OCI-LY3 (cell line): ENCODE measurements at regions not wholly inside any gene's neighbourhood (a gene's known extent, or its start where the extent isn't known, plus 50 kb on each side); places are given as distances from the start of the nearest gene placed in this dataset.
A peak's percentile ranks its signal among the peaks of the same experiment; 100 is the strongest.

Experiments
- H2AFZ ChIP-seq: fragments of 200-600, 300-600 bp; shearing (Covaris generic); 2 replicates; pipeline ENCODE4 v1.6.0; 2014; ENCODE audit warnings: antibody characterized with exemption, low read depth, low read length
- H3K27ac ChIP-seq: fragments of 200-600, 300-600 bp; sonication (generic); 2 replicates; pipeline ENCODE4 v1.5.1; 2014; ENCODE audit warnings: mild to moderate bottlenecking, low read length, moderate library complexity, mixed read lengths
- H3K27me3 ChIP-seq: fragments of 200-600, 300-600 bp; sonication (generic); 2 replicates; pipeline ENCODE4 v1.6.1; 2014; ENCODE audit warnings: low read depth, low read length, mixed read lengths
- H3K36me3 ChIP-seq: fragments of 200-600, 300-600 bp; sonication (generic); replicated peaks from 2 replicates; pipeline ENCODE3; 2014; ENCODE audit warnings: low read depth, low read length, mixed read lengths
- H3K4me1 ChIP-seq: fragments of 300-600, 200-600 bp; sonication (generic); 2 replicates; pipeline ENCODE4 v1.6.1; 2014; ENCODE audit warnings: low read length, mixed read lengths
- H3K4me2 ChIP-seq: fragments of 200-600, 300-600 bp; sonication (generic); 2 replicates; pipeline ENCODE4 v1.6.1; 2014; ENCODE audit warnings: low read length, mixed read lengths
- H3K4me3 ChIP-seq: fragments of 300-600, 200-600 bp; sonication (generic); 2 replicates; pipeline ENCODE4 v1.5.1; 2014; ENCODE audit warnings: antibody characterized with exemption, mild to moderate bottlenecking, low read length, moderate library complexity
- H3K79me2 ChIP-seq: fragments of 300-600, 200-600 bp; shearing (Covaris generic); 2 replicates; pipeline ENCODE4 v1.6.1; 2014; ENCODE audit warnings: mild to moderate bottlenecking, low read length, mixed read lengths
- H3K9ac ChIP-seq: fragments of 300-600, 200-600 bp; shearing (Covaris generic); 2 replicates; pipeline ENCODE4 v1.6.0; 2014; ENCODE audit warnings: mild to moderate bottlenecking, low read length, moderate library complexity
- H3K9me3 ChIP-seq: fragments of 200-600, 300-600 bp; shearing (Covaris generic); 2 replicates; pipeline ENCODE4 v1.6.1; 2014; ENCODE audit warnings: low read length, mixed read lengths; ENCODE audit not compliant: insufficient read depth
- H4K20me1 ChIP-seq: fragments of 200-600, 300-600 bp; sonication (generic); 2 replicates; pipeline ENCODE4 v1.6.1; 2016; ENCODE audit warnings: low read length, mixed read lengths; ENCODE audit not compliant: insufficient read depth
- CTCF ChIP-seq: fragments of 200-600, 300-600 bp; sonication (generic); IDR thresholded peaks from 2 replicates; pipeline ENCODE4 v1.5.1; 2014; ENCODE audit warnings: antibody characterized with exemption, low read length, low read depth
- EZH2phosphoT487 ChIP-seq: fragments of 200-600 bp; shearing (Covaris generic); IDR thresholded peaks from 2 replicates; pipeline ENCODE4 v1.6.1; 2018; ENCODE audit warnings: antibody characterized with exemption, mixed run types, low read depth

DNA sequence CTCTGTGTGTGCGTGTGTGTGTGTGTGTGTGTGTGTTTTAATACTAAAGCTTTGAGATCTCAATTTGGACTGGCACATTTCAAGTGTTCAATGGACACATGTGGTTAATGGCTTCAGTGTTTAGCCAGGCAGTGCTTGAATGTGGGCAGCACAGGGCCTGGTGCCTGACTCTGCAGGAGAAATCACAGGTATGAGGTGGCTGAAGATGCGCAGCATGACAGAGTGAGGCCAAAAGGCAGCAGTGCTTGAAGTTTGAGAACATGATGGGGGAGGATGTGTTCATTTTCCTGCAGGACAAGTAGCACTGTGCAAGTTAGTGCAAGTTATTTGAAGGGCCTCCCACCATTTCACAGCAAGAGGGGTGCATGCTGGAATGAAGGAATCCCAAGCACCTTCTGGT lies 620.5 kb upstream of the TBL1XR1 start:
- peaks cover 25% of the 10 kb centered on the region for H3K4me1 ChIP-seq
- no peak overlapping the region for H3K4me2 ChIP-seq
- H4K20me1 ChIP-seq = no peaks in the 10 kb centered on the region
- H3K9ac ChIP-seq = no peak overlapping the region
- no peak overlapping the region for H3K4me3 ChIP-seq
- no peaks in the 10 kb centered on the region for H3K36me3 ChIP-seq
- no peak for TF ChIP-seq EZH2phosphoT487
- no peak for TF ChIP-seq CTCF
- H3K9me3 ChIP-seq = no peaks in the 10 kb centered on the region
- no peaks in the 10 kb centered on the region for H3K79me2 ChIP-seq
- no peak overlapping the region for H2AFZ ChIP-seq
- H3K27ac ChIP-seq = no peak overlapping the region
- H3K27me3 ChIP-seq = peaks cover 26% of the 10 kb centered on the region

GRCh38 chr3:177818712-177819240 lies 621.5 kb upstream of the TBL1XR1 start:
- Histone ChIP-seq H3K27ac (no peak overlapping the region), H2AFZ (no peak overlapping the region), H4K20me1 (no peaks in the 10 kb centered on the region), H3K4me2 (no peak overlapping the region), H3K79me2 (no peaks in the 10 kb centered on the region), H3K4me3 (no peak overlapping the region), H3K4me1 (peaks cover 25% of the 10 kb centered on the region), H3K9me3 (no peaks in the 10 kb centered on the region), H3K9ac (no peak overlapping the region), H3K36me3 (no peaks in the 10 kb centered on the region), H3K27me3 (peaks cover 28% of the 10 kb centered on the region)
- TF ChIP-seq EZH2phosphoT487 (no peak), CTCF (no peak)

GRCh38 chr3:177820683-177821316 lies 623.5 kb upstream of the TBL1XR1 start:
- Histone ChIP-seq H3K27me3 (peaks cover 28% of the 10 kb centered on the region), H3K79me2 (no peaks in the 10 kb centered on the region), H3K36me3 (no peaks in the 10 kb centered on the region), H3K9me3 (no peaks in the 10 kb centered on the region), H3K4me3 (peak overlapping the region; percentile 42), H3K4me2 (peak overlapping the region; percentile 58), H4K20me1 (no peaks in the 10 kb centered on the region), H2AFZ (no peak overlapping the region), H3K9ac (no peak overlapping the region), H3K4me1 (peaks cover 20% of the 10 kb centered on the region), H3K27ac (peak overlapping the region; percentile 4; the same call in 1 of the 2 replicates)
- TF ChIP-seq CTCF (no peak), EZH2phosphoT487 (peak; percentile 94)

- Histone ChIP-seq H3K27me3 (peaks cover 31% of the 10 kb centered on the region), H3K4me1 (peaks cover 30% of the 10 kb centered on the region), H3K4me3 (no peak overlapping the region), H3K79me2 (no peaks in the 10 kb centered on the region), H4K20me1 (no peaks in the 10 kb centered on the region), H3K4me2 (no peak overlapping the region), H3K9me3 (no peaks in the 10 kb centered on the region), H3K27ac (no peak overlapping the region), H3K9ac (no peak overlapping the region), H2AFZ (no peak overlapping the region), H3K36me3 (no peaks in the 10 kb centered on the region)
- TF ChIP-seq CTCF (no peak), EZH2phosphoT487 (no peak)
Measured at GRCh38 chr3:177822681-177823096, 625.4 kb upstream of the TBL1XR1 start.
